ENCODE measurements at regions not wholly inside any gene's neighbourhood (a gene's known extent, or its start where the extent isn't known, plus 50 kb on each side); places are given as distances from the start of the nearest gene placed in this dataset.

- TF ChIP-seq CTCF (IDR thresholded peaks at IDR 0.05) (no peak), ZFX (IDR thresholded peaks at IDR 0.05; ENCODE audit: borderline replicate concordance) (no peak)
Observed at GRCh38 chrX:37943554-37944344, 62.6 kb upstream of the SYTL5 start.
